ENCODE measurements at regions not wholly inside any gene's neighbourhood (a gene's known extent, or its start where the extent isn't known, plus 50 kb on each side); places are given as distances from the start of the nearest gene placed in this dataset.

- no peak for TF ChIP-seq HOXA3 (CRISPR knock-in tag; IDR thresholded peaks at IDR 0.05)
- no peak for TF ChIP-seq ZNF121 (CRISPR knock-in tag; IDR thresholded peaks at IDR 0.05)
These were observed 477.1 kb upstream of the NR5A2 start for GRCh38 chr1:199550199-199551065.
